GOT3 (cell line): ENCODE measurements at regions not wholly inside any gene's neighbourhood (a gene's known extent, or its start where the extent isn't known, plus 50 kb on each side); places are given as distances from the start of the nearest gene placed in this dataset.

Experiments used
- DNase-seq: peaks from one replicate; lab custom pipeline; 2025; ENCODE audit warnings: mixed read lengths; lab: John Stamatoyannopoulos, UW

DNA sequence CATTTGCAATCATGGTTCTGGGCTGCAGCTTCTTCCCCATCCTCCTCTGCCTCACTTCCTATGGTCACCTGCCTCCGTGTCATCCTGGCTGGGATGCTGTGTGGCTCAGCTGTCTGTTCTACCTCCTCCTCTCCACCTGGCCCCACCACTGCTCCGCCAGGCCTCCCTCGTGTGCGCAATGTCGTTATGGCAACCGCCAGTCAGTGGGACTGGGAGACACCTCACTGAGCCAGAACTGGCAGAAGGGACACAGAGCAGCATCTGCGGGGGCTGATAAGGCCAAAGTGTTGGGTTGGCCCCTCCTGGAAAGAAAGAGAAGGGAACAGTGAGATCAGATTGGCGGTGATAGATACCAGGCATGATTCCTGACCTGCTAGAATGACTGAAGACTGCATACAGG lies 527.5 kb downstream of the INHBA start:
- no peak for DNase-seq

DNA sequence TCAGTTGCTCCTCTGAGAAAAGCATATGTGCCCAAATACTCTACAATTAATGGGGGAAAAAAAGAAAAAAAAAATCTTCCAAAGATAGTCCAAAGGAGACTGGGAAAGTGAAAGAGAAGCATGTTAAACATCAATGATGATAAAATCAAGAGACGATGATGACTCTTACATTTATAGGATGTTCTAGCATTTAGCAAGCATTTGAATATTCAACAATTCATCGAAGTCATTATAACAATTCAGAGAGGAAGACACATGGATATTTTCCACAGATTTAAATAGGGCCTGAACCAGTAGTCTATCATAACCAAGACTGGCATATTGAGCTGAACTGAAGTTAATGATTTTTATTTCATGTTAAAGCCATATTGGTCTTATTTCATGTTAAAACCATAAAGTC lies 528.4 kb downstream of the INHBA start:
- DNase-seq = no peak

GRCh38 chr7:41170466-41170865 lies 532.4 kb downstream of the INHBA start:
- no peak for DNase-seq

- DNase-seq = no peak
These were observed 533.6 kb downstream of the INHBA start for GRCh38 chr7:41169317-41169716.

- DNase-seq = no peak
These were observed 535.1 kb downstream of the INHBA start for GRCh38 chr7:41167836-41168235.

DNA sequence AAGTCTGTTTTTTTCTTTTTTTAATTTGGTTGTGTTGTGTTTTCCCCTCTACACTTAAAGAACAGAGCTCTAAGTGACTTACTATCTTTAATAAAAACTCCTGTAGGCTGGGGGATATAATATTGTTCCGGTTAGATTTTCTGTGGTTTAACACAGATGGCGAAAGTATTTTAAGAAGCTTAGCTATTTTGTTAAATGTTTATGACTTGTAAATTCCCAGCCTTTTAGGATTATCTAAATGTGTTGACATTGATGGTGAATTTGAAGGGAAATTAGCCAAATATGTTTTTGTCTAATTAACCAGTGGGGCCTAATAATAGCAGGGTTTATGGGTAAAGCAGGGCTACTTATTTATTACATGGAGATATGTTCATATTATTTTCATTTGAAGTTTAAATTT lies 538.5 kb downstream of the INHBA start:
- no peak for DNase-seq

DNA sequence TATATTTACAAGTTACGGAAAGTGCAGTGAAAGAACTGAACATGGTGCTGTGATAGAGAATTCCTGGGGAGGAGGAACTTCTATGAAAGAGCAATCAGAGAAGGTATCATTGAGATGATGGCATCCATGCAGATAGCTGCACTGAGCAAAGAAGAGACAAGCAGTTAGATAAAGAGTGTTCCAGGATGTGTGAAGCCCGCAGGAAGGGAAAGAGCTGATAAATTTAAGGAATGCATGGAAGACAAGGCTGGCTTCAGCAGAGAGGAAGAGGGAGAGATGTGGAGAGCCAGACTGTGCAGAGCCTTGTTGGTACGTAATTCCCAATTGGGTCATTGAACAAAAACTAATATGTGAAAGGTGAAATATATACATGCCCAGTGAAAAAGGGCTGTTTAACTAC lies 538.9 kb downstream of the INHBA start:
- no peak for DNase-seq

DNA sequence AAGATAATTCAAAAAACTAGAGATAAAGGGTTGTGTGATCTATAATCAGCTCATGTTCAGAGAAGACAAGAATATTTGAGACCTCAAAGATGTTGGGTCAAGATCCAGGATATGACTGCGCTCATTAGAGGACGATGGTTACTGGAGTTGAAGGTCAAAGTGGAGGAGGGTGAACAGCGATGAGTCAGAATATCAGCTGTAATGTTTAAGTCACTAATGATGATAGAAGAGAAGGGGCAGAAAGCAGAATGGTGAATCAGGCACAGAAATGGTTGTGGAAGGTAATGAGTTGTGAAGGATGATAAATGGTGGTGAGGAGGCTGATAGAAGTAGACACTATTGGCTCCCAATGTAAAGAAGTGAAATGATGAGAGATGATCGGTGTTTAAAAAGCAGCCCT lies 540.3 kb downstream of the INHBA start:
- no peak for DNase-seq

- DNase-seq = no peak
These were observed 541.8 kb downstream of the INHBA start for GRCh38 chr7:41161041-41161587.

DNA sequence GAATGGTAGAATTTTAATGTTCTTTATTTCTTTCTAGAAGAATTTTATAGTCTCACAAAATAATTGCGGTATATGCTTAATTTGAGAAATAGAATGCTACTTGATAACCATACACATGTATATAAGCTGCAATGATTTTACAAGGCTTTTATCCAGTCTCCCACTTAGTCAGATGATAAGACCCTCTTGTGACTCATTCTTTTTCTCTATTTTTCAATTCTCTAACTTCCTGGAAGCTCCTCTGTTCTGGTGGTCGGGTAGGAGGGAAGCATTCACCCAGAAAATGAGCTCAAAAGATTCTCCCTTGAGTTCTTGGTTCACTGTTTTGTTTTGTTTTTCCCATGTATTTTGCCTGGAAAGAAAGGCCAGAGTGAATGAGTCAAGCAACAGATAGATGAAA lies 546.6 kb downstream of the INHBA start:
- no peak for DNase-seq

DNA sequence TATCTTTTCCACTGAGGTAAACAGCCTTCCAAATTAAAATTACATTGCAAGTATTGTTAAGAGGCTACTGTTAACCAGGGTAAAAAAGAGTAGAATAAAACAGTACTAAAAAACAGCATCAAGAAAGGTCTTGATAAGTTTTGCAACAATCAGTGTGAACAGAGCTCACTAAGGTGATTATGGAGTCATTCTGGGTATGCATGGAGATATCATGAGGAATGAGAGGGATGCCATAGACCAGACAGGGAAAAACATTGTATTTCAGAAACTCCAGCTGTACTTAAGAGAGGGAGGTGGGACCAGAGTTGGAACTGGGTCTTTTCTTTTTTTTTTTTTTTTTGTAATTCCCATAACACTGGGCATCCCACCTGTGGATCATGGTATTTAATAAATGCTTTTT lies 549.6 kb downstream of the INHBA start:
- no peak for DNase-seq

DNA sequence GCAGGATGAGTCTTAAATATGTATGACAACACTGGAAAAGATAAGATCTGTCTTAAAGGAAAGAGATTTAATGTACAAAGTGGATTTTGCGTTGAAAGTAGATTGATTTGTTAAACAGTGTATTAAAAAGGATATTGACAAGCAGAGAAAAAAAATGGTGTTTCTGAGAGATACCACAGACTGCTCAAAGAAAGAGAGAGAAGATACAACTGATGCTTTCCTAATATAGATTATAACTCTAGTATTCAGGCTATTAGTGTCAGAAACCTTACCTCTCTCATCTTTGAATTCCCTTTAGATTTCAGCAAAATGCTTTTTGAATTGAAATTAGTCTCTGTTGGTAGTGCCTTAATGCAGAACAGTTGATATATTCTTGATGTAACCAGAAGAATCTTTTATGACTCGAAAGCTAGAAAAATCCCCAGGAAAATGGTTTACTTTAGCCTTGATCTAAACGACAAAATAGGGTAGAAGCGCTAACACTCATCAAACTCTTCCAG lies 550.7 kb downstream of the INHBA start:
- DNase-seq = no peak

- DNase-seq = no peak
These were observed 553.3 kb downstream of the INHBA start for GRCh38 chr7:41149576-41149975.

GRCh38 chr7:41148521-41148951 lies 554.4 kb downstream of the INHBA start:
- no peak for DNase-seq

DNA sequence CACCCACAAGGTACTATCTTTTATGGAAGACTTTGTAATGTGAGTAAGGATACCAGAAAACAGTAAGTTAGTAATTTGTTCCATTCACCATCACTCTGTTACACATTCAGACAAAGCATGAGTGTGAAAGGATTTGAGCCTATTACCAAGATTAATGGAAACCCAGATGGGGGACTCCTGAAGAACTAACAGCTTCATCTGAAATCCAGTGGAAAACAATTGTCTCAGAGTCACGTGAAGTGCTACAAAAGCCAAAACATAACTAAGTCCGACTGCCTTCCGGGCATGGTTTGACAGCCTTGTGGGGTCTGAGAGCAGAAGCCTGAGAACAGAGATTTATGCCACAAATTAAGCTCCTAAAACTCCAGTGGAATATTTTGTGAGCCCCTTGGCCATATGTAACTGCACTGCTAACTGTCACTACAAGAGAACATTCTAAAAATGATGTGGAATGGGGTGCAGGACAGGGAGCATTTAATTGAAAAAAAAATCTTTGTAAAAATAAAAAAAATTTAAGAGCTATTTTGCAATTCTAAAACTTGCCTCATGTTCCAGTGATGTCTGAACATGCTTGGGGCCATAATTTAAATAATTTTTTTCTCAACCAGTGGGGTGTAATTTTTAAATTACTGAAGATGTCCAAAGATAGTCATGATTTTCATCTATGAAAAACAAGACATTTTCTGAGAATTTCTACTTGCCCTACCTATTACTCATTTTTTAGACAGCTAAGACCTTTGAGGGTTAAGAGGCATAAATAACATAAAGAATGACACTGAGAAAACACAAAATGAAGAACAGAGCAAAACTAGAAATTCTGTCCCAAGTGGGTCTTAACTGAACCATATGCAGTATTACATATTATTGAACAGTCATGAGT lies 555.0 kb downstream of the INHBA start:
- DNase-seq = no peak

- no peak for DNase-seq
These were observed 556.5 kb downstream of the INHBA start for GRCh38 chr7:41146429-41146828.

DNA sequence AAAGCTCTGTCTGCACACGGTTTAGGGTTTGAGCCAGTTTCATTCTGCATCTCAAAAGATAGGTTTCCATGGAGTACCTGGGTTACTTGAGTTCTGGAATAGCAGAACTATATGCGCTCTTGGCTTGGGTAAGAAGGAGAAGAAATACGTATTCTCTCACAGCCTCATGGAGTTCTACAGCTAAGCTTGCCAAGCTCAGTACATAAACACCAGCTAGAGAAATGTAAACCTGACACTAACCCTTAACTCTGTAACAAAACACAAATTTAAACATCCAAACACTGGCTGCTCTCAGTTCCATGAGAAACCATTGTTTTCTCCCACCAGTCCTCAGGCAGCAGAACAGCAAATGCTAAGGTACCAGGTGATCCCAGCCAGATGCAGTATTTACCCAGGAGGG lies 557.2 kb downstream of the INHBA start:
- DNase-seq = no peak

GRCh38 chr7:41142904-41143473 lies 559.9 kb downstream of the INHBA start:
- DNase-seq = no peak

GRCh38 chr7:41139789-41140188 lies 563.1 kb downstream of the INHBA start:
- no peak for DNase-seq

DNA sequence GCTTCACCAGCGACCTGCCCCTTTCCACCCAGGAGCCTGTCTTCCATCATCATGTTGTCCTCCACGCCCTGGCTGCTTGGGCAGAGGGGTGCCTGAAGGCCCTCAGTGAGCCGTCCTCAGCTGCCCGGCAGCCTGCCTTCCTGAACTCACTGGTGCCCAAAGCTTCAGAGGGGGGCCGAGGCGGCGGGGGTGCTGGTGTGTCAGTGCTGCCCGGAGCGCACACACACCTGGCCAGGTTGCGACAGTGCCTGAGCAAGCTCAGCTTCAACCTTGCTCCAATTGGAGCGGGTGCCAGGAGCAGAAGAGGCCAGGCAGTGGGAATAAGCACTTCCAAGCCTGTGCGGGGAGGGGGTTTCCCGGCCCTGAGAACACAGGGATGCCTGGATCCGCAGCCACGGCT lies 566.3 kb downstream of the INHBA start:
- DNase-seq = no peak

DNA sequence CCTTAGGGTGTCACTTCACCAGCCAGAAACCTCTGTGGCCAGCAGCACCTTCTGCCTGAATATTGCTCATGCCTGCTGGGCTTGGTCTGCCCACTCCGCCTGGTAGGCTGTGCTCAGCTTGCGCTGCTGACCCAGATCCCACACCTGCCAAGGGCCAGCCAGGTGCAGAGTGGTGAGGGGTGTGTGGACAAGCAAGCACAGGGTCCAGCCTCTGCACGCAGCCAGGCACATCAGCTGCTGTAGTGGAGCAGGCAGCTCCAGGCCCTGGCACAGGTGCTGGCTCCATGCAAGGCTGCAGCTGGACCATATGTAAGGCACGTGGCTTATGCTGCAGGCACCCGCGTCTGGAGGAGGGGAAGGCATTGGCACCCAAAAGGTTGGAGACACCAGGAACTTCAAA lies 567.4 kb downstream of the INHBA start:
- no peak for DNase-seq

GRCh38 chr7:41134300-41135255 lies 568.3 kb downstream of the INHBA start:
- DNase-seq = no peak
